Spleen (tissue), 11 donors: ENCODE measurements at regions not wholly inside any gene's neighbourhood (a gene's known extent, or its start where the extent isn't known, plus 50 kb on each side); places are given as distances from the start of the nearest gene placed in this dataset.
"Not testable (repeated sequence)": the region's sequence is repeated elsewhere in the genome, so short reads cannot be mapped to it uniquely, and the experiment has no call there.

Source experiments
- DNase-seq: peaks from one replicate; pipeline ENCODE4 v3.0.0-alpha.2; 2020
- H3K27ac ChIP-seq, 8 donors: fragments of 200-600 bp; sonication (generic) in 7 of 8; 1 replicate in 4 of 8; 2 replicates in 4 of 8; pipeline versions ENCODE4 v1.5.0 to v1.8.0; 2016 to 2021; ENCODE audit warnings: inconsistent platforms in 4 of 8, mild to moderate bottlenecking in 4 of 8, moderate library complexity in 1 of 8
- H3K27me3 ChIP-seq, 7 donors: fragments of 200-600 bp; sonication (generic) in 6 of 7; replicated peaks in 1 of 7; 1 replicate in 4 of 7; 2 replicates in 3 of 7; pipeline versions ENCODE4 v1.5.0 to v1.8.0; 2016 to 2021; ENCODE audit warnings: inconsistent platforms in 3 of 7, mild to moderate bottlenecking in 1 of 7
- H3K36me3 ChIP-seq, 6 donors: fragments of 200-600 bp; sonication (generic) in 5 of 6; 1 replicate in 4 of 6; 2 replicates in 2 of 6; pipeline versions ENCODE4 v1.5.0 to v1.8.0; 2016 to 2021; ENCODE audit warnings: inconsistent platforms in 2 of 6
- H3K4me1 ChIP-seq, 6 donors: fragments of 200-600 bp; sonication (generic) in 5 of 6; 1 replicate in 3 of 6; 2 replicates in 3 of 6; pipeline versions ENCODE4 v1.5.0 to v1.8.0; 2016 to 2021; ENCODE audit warnings: inconsistent platforms in 3 of 6
- H3K4me3 ChIP-seq, 8 donors: fragments of 200-600 bp; sonication (generic) in 7 of 8; 1 replicate in 4 of 8; 2 replicates in 4 of 8; pipeline versions ENCODE4 v1.5.0 to v1.8.0; 2016 to 2021; ENCODE audit warnings: inconsistent platforms in 4 of 8, mild to moderate bottlenecking in 4 of 8, moderate library complexity in 2 of 8
- H3K9me3 ChIP-seq, 8 donors: fragments of 200-600 bp; sonication (generic) in 7 of 8; 1 replicate in 4 of 8; 2 replicates in 4 of 8; pipeline versions ENCODE4 v1.5.0 to v1.8.0; 2016 to 2021; ENCODE audit warnings: inconsistent platforms in 4 of 8
- POLR2A ChIP-seq, 3 donors: fragments of 450-650 bp; IDR thresholded peaks; one replicate each; pipeline ENCODE4 v1.5.1; 2017; ENCODE audit warnings: antibody characterized with exemption in 3 of 3, mild to moderate bottlenecking in 1 of 3
- POLR2AphosphoS5 ChIP-seq, 3 donors: sonication (generic); formaldehyde crosslinking; IDR thresholded peaks; one replicate each; pipeline ENCODE4 v1.5.1; 2017; ENCODE audit warnings: antibody characterized with exemption in 3 of 3
- WGBS, 5 donors: extraction: QIAGEN DNeasy Blood & Tissue Kit in 3 of 5; methylation state at CpG; one replicate each; pipeline versions ENCODE4 v1.1.5 to v1.1.7; 2013 to 2018; 5-methylcytosine and 5-hydroxymethylcytosine counted together
- intact Hi-C: fragments of 100-400 bp; cut with DNase I; formaldehyde crosslinking; loops from one replicate; pipeline ENCODE4 v1.15.0; 2023; ENCODE audit warnings: low total_unique reads
- TF ChIP-seq, protein P1 (sequence below), 11 experiments: fragments of 200-600 bp in 7 of 11; fragments of 450-650 bp in 4 of 11; sonication (generic) in 4 of 11; IDR thresholded peaks in 8 of 11; conservative IDR thresholded peaks in 3 of 11; 1 replicate in 7 of 11; 2 replicates in 4 of 11; pipeline versions ENCODE4 v1.4.0 to v1.8.0; 2016 to 2021; ENCODE audit warnings: antibody characterized with exemption in 11 of 11, inconsistent platforms in 4 of 11, mild to moderate bottlenecking in 1 of 11
- donor health status: healthy with polysubstance abuse.
- donor health status: DM: no; HTN: no; CAD: no; lungs with moderate emphysema.
- donor health status: DM: no; HTN: no; CAD: no.
- donor health status: Bipolar disorder and iron deficiency.
- donor health status: healthy.
- donor health status: DM: no; HTN: no; CAD: no.
- donor health status: DM: yes; HTN: yes; CAD: no.

DNA sequence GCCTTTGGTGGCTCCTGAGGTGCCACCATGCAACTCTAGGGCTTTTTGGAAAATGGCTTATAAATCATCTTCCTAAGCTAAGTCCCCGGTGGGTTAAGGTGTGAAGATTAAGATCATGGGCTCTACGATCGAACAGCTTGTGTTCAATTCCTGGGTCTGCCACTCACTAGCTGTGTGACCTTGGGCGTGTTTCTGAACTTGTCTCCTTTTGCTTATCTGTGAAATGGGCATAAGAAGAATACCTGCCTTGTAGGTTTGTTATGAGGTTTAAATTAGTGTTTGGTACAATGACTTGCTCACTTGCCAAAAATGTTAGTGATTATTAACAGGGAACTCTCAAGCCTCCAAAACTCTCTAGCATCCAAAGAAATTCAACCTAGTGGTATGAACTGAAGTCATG is 119.2 kb upstream of the PITX1 start:
- TF ChIP-seq POLR2AphosphoS5 (IDR thresholded peaks at IDR 0.05) (no peak), POLR2A (IDR thresholded peaks at IDR 0.05) (no peak)
- TF ChIP-seq, protein P1, sequence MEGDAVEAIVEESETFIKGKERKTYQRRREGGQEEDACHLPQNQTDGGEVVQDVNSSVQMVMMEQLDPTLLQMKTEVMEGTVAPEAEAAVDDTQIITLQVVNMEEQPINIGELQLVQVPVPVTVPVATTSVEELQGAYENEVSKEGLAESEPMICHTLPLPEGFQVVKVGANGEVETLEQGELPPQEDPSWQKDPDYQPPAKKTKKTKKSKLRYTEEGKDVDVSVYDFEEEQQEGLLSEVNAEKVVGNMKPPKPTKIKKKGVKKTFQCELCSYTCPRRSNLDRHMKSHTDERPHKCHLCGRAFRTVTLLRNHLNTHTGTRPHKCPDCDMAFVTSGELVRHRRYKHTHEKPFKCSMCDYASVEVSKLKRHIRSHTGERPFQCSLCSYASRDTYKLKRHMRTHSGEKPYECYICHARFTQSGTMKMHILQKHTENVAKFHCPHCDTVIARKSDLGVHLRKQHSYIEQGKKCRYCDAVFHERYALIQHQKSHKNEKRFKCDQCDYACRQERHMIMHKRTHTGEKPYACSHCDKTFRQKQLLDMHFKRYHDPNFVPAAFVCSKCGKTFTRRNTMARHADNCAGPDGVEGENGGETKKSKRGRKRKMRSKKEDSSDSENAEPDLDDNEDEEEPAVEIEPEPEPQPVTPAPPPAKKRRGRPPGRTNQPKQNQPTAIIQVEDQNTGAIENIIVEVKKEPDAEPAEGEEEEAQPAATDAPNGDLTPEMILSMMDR (IDR thresholded peaks at IDR 0.05 in 8 of 11, conservative IDR thresholded peaks at IDR 0.05 in 3 of 11), result no peak
- Histone ChIP-seq H3K27ac (no peak overlapping the region), H3K4me1 (no peaks in the 10 kb centered on the region), H3K27me3 (peaks cover 0 to 18% (median 0%) of the 10 kb centered on the region in 7 donors), H3K4me3 (no peak overlapping the region), H3K9me3 (peaks cover 0 to 17% (median 14%) of the 10 kb centered on the region in 8 donors), H3K36me3 (no peaks in the 10 kb centered on the region)
- DNase-seq, result no peak
- 71 to 86% (median 82%) methylated on average over 4 of the region's 4 CpGs for WGBS, 5 donors
- intact Hi-C loops, result no loop called here

DNA sequence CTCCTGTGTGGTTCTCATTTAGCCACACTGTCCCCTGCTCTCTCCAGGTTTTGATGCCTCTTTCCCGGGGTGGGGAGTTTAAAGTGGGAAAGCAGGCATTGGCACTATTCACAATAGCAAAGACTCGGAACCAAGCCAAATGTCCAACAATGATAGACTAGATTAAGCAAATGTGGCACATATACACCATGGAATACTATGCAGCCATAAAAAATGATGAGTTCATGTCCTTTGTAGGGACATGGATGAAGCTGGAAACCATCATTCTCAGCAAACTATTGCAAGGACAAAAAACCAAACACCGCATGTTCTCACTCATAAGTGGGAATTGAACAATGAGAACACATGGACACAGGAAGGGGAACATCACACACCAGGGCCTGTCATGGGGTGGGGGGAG is 117.6 kb upstream of the PITX1 start:
- DNase-seq, H3K4me3 ChIP-seq, H3K36me3 ChIP-seq, intact Hi-C loops, H3K27ac ChIP-seq, H3K4me1 ChIP-seq: not testable (repeated sequence)
- WGBS, 5 donors, result 87 to 98% (median 91%) methylated on average over 2 to 3 of the region's 3 CpGs
- Histone ChIP-seq H3K9me3 (peaks cover 0 to 10% (median 0%) of the 10 kb centered on the region in 8 donors), H3K27me3 (peaks cover 0 to 18% (median 0%) of the 10 kb centered on the region in 7 donors)

DNA sequence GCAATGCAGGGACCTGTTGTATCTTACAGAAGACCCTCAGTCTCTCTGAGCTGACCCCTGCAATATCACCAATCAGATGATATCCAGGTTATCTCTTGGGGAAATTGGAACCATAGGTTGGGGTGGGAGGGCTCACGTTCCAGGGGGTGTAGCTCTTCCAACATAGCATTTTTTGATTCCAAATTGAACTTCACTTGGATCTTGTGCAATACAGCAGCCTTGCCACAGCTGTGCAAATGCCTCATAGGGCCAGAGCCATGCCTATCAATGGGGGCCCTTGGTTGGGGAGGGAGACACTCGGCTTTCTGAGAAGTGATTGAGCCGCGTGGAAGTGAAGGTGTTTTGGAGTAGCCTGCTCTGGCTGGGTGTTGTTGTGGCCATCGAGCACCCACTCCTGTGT is 117.2 kb upstream of the PITX1 start:
- intact Hi-C loops, result no loop called here
- Histone ChIP-seq H3K27me3 (peaks cover 0 to 18% (median 0%) of the 10 kb centered on the region in 7 donors), H3K9me3 (peaks cover 0 to 10% (median 0%) of the 10 kb centered on the region in 8 donors), H3K4me3 (no peak overlapping the region), H3K36me3 (no peaks in the 10 kb centered on the region), H3K27ac (no peak overlapping the region), H3K4me1 (no peaks in the 10 kb centered on the region)
- no peak for DNase-seq
- WGBS, 5 donors, result 81 to 93% (median 88%) methylated on average over 5 of the region's 5 CpGs
- TF ChIP-seq POLR2A (IDR thresholded peaks at IDR 0.05), result no peak
- no peak for TF ChIP-seq POLR2AphosphoS5 (IDR thresholded peaks at IDR 0.05)
- TF ChIP-seq, protein P1 (IDR thresholded peaks at IDR 0.05 in 8 of 11, conservative IDR thresholded peaks at IDR 0.05 in 3 of 11), result no peak

DNA sequence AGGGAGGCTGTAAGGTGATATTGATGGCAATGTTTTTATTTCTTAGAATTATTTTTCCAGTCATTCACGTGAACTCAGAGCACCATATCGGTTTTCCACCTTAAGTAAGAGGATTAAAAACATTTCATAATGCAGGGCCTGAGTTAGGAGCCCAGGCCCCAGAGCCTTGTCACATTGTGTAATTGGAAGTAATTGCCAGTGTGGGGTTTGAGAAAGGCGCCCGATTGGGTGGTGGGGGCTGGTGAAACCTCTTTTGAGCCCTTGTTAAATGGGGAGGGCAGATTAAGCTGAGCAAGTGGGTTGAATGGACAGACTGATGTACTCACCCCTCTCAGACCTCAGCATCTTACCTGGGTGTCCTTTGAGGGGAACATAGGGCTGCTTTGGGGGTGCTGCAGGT is 116.7 kb upstream of the PITX1 start:
- H3K36me3 ChIP-seq, result no peaks in the 10 kb centered on the region
- no peak overlapping the region for H3K27ac ChIP-seq
- peaks cover 0 to 10% (median 0%) of the 10 kb centered on the region in 8 donors for H3K9me3 ChIP-seq
- 58 to 89% (median 74%) methylated on average over 4 of the region's 4 CpGs for WGBS, 5 donors
- H3K27me3 ChIP-seq, result peaks cover 0 to 18% (median 0%) of the 10 kb centered on the region in 7 donors
- no peak for TF ChIP-seq POLR2A (IDR thresholded peaks at IDR 0.05)
- no peak overlapping the region for H3K4me3 ChIP-seq
- no peak for DNase-seq
- no peaks in the 10 kb centered on the region for H3K4me1 ChIP-seq
- intact Hi-C loops, result no loop called here

DNA sequence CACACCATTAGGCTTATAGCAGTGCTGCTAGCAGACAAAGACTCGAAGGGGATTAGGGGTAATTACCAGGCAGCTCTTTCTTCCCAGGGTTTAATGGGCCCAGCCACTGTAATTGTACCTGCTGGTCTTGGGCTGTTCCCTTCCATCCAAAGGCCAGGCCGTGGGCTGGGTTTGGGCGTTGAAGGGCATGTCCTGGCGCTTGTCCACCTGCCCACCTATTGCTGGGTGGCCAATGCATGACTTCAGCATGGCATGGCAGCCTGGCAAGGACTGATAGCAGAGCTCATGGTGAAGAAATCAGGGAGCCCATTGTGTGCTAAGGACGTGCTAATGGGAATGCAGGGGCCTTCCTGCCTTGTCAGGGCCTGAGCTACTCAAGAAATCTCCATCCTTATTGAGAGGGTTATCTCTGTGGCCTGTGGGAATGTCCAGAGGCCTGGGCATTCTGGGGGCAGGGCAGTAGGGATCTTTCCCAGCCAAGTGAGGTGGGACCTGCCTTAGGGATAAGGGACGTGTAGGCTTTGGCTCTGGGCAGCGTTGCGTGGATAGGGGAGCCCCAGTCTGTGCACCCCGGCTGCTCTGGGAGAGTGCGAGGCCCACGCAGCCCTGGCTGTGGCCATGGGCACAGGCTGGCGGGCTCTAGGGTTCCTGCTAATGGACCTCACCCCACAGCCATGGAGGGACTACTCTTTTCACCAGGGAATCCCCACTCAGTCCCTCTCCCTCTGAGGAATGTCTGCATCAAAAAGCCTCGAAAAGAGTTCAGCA is 116.1 kb upstream of the PITX1 start:
- H3K4me1 ChIP-seq, result no peaks in the 10 kb centered on the region
- WGBS, 5 donors, result 74 to 86% (median 80%) methylated on average over 13 of the region's 13 CpGs
- intact Hi-C loops, result no loop called here
- H3K36me3 ChIP-seq, result no peaks in the 10 kb centered on the region
- H3K27ac ChIP-seq, result no peak overlapping the region
- H3K27me3 ChIP-seq, result peaks cover 0 to 18% (median 0%) of the 10 kb centered on the region in 7 donors
- H3K9me3 ChIP-seq, result peaks cover 0 to 10% (median 0%) of the 10 kb centered on the region in 8 donors
- no peak overlapping the region for H3K4me3 ChIP-seq
- DNase-seq, result no peak
- TF ChIP-seq POLR2A (IDR thresholded peaks at IDR 0.05) (no peak), POLR2AphosphoS5 (IDR thresholded peaks at IDR 0.05) (no peak)
- TF ChIP-seq, protein P1 (IDR thresholded peaks at IDR 0.05 in 8 of 11, conservative IDR thresholded peaks at IDR 0.05 in 3 of 11), result no peak
